IPS DF 4.7 (cell line): ENCODE measurements at regions not wholly inside any gene's neighbourhood (a gene's known extent, or its start where the extent isn't known, plus 50 kb on each side); places are given as distances from the start of the nearest gene placed in this dataset.
A peak's percentile ranks its signal among the peaks of the same experiment; 100 is the strongest.

Experiments
- DNase-seq: peaks from one replicate; pipeline ENCODE4 v3.0.0-alpha.2; 2013; ENCODE audit warnings: low spot score; ENCODE audit errors: extremely low read depth

DNA sequence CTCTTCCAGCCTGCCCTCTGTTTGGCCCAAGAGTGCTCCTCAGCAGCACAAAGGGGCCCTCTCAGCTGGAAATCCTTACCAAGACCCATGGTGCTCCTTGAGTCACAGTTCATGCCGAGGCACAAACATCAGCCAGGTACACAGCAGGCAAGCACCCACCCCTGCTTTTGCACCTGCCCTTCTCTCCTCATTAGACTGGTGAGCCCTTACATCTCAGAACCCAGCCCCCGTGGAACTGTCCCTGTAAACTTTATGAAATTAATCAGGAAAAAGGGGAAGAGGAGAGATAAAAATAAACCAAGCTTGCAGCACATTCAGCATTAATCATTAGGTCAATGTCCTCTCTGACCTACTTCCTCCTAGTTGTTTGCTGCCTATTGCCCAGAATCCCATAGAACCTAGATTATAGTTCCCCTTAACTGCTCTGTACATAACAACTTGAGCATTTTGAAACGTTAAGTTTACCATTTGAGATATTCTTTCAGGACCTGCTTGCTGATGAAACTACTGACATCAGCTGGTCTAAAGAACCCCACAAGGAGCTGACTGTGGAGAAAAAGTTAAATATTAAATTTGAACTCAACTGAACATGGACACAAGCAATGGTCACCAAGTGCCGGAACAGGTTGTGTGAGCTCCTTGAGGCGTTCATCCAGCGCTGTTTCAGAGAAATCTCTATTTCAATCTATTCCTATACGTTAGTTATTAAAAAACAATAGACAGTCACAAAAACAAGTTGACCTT lies 738.4 kb downstream of the MATN1 start:
- DNase-seq, result no peak

DNA sequence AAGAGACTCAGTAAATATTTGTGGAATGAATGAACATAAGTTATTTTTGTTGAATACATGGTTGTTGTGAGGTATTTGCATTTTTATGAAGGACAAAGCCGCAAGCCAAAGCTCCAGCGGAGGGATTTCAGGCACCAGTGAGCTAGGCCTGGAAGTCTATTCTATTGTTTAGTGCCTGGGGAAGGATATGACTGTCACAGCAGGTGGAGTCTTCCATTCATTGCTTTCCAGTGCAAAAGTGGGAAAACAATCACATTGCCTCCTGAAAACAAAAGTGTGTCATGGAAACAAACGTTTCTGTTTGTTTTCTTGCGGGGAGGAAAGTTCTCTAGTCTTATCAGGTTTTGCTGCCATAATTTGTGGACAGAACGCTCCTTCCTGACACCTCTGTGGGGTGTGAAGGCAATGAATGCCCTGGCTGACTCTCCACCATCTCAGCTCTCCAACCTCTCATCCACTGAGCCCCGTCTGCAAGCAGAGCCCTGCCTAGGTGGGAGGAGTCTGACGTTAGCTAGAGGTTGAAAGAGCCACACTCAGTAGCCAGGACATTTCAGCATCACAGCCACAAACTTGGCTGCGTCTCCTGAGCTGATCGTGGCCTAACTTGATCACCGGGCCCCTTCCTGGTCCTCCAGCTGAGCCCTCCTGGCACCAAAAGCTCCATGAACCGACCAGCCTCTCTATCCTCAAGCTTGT lies 739.1 kb downstream of the MATN1 start:
- no peak for DNase-seq

DNA sequence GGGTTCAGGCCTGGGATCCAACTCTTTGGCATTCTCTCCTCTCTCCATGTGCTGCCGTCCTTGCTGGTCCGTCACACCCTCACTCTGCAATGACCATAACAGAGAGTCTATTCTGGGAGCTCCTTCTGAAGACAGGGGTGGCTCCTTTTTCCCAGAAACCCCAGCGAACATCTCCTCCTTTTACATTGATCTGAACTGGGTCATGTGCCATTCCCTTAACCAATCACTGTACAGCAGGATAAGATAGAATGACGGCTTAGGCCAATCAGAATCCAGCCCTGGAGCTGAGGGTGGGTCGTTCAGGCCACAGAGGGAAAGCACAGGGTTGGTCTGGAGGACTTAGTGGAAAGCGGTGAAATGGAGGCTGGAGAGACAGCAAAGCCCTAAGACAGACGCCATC lies 740.1 kb downstream of the MATN1 start:
- DNase-seq, result no peak

DNA sequence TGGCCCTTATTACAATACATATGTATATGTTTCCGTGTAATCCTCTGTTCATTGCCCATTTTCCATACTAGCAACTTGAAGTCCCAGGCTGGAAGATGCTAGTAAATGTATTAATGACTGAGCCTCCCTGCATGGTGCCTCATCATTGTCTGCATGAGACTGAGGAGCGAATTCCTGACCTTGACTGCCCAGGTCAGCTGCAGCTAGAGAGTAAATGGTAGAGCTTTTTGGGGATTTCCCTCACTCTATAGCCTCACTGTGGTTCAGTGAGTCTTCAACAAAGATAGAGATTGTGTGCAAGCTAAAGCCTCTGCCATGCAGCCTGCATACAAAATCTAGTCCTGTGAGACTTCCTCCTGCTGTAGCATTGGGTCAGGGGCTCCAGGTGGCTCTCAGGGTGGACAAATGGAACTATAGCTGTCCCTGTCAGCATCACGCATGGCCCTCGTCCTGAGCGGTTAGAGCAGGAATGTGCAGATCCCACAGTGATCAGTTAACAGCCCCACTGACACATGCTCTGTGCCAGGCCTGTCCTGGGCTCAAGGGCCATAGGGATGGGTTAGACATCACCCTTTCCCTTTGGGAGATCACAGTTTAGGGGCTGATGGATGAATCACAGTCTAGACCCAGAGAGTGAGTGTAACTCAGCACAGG lies 741.7 kb downstream of the MATN1 start:
- DNase-seq, result no peak

DNA sequence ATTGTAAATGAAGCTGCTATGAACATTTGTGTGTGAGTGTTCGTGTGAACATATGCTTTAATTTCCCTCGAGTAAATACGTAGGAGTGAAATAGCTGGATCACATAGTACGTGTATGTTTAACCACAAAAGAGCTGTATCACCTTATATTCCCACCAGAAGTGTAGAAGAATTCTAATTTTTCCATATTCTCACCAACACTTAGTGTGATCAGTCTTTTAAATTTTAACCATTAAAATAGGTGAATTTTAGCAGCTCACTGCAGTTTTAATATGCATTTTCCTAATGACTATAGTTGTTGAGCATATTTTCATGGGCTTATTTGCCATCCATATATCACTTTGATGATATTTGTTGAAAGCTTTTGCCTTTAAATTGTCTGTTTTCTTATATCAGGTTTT lies 741.2 kb downstream of the PTPRU start:
- DNase-seq, result no peak

DNA sequence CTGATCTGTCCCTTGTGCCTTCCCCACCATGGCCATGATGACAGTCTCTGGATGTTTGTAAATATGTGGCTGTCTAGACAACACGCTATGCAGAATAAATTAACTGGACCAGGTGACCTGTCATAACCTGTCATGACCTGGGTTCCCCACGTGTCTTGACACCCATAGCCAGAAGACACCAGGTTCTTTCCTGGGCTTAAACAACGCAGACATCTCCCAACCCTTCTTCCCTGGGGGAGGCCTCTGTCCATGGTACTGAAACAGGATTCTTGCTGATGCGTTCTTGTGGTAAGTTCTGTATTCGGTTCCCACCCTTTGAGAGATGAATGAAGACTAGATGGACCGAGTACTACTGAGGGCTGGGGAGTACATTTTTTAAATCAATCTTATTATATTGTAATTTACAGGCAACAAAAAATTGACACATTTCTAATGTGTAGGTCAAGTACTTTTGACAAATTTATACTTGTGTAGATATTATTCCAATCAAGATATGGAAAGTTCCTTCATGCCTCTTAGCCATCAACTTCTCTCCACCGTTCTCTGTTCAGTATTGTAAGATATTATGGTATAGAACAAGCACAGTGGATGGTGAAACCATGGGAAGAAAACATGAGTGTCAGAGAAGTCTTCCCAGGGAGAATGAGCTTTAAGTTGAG lies 738.8 kb downstream of the PTPRU start:
- no peak for DNase-seq

DNA sequence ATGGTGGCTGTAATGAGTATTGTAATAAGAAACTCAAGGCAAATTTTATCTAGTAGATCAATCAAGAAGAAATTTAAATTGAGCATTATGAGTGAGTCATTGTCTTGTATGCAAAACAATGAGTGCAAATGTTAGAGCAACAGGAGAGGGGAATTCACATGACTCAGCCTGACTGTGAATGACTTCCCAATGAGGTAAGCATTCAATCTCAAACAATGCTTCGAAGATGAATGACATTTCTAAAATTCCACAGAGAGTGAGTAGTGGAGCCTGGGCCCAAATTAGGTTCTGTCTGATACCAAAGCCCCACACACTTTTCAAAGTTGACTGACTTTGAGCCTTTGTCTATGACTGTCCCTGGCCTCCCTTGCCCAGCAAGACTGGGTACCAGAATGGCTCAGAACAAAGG lies 738.0 kb downstream of the PTPRU start:
- DNase-seq, result peak; percentile 75

DNA sequence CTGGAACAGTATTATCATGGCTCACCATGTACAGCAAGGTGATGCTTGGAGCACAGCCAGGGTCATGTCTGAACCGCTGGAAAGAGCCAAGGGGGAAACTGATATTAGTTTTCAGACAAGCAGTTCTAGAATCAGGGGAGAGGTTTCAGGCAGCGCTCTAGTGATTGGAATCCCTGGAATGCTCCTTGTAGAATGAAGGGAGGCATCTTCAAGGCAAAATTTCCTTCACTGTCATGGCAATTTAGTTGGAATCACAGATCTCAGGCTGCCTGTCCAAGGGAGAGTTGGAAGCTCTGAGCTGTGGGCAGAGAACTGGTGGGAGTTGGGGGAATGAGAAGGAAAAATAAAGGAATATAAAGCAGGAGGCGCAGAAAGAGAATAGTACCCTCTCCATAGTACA lies 737.1 kb downstream of the PTPRU start:
- DNase-seq, result no peak

DNA sequence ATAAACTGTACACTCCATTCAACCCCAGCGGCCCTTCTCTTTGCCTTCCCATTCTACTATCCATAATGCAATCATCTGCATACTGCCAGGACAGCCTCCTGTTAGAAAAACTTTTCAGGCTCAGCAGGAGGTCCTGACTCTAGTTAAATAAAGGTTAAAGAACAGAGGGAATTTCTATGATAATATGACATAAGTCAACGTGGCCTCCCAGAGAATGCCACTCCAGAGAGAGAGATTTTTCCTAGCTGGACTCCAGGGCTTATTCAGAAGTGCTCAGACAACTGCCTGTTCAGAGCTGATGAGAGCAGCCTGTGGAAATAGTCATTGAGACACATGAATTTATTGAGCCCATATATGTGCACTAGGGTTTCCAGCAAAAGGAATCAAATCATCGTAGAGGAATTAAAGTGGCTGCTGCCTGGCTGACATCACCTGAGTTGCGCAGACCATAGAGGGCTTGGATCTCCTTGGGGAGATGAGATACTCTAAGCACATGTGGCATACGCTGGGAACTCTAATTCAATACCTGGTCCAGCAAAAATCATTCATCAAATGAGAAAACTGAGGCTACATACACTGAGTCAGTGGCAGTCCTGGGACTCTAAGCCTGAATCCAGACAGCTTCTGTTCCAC lies 736.2 kb downstream of the PTPRU start:
- no peak for DNase-seq

DNA sequence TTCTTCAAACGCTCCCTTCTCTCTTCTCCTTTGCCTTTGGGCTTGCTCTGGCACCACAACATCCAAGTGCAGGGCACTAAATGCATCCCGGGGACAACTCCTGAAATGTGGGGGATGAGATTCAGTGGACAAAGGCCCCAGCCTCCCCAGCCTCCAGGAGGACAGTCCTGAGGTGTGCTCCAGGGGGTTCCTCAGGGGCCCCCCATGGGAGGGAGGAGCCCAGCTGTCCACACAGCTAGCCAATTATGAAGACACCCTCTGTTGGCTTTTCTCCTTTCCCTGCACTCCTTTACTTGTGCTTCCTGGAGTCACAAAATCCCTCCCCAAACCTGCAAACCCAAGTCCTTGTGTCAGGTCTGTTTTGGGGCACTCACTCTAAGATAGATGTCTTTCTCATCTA lies 735.4 kb downstream of the PTPRU start:
- DNase-seq, result no peak

DNA sequence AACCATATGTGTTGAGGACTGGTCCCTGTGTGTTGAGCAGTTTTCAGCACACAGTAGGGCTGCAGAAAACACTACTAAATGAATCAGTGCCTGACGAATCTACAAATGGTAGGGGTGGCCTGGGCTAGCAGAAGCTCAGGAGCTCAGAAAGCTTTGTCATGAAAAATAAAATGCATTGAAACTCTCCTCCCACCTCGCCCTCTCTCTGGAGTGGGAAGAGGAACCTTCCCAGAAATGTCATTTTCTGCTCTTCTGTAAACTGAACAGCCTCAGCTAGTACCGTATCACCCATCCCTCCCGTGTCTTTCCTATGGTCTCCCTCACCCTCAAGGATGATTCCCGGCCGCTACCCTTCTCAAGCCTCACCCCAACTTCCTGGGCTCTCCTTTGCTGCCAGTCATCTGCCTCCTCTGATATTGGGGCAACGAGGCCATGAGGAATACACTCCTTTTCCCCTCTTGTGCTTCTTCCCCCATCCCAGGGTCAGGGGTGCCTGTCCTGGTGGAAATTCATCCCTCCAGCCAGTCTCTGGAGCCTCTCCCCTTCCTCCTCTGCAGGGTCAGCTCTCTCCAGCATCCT lies 734.5 kb downstream of the PTPRU start:
- no peak for DNase-seq

DNA sequence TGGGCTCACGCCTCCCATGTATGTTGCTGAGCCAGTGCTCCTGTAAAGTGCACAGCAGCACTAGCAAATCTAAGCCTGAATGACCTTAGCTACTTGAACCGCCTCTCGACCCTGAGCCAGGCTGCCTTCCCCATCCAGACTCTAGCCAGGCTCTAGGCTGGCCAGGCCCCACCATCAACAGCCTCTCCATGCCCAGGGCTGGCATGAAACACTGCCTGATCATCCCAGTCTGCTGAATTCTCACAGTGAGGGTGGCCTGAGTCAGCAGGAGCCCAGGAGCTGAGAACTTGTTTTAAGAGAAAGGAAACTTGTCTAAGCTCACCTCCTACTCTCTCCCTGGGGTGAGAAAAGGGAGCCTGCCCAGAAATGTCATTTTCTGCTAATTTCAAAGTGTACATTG lies 733.3 kb downstream of the PTPRU start:
- DNase-seq, result no peak

DNA sequence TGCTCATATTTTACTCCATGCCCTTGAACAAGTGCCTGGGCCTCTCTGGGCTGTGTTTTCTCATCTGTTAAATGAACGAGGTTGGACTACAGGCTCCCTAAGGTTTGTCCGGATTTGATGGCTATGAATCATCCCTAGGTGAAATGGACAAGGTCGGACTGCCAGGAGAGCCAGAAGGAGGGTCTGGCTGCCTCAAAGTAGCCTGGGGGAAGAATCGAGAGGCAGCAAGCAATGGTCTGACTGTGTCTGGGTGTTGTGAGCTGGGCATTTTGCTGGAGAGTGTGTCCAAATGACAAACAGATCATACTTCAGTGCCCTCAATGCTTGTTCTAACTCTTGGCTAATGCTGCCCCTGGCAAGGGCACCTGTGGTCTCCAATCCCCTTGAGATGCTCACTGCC lies 730.9 kb downstream of the PTPRU start:
- DNase-seq, result no peak

DNA sequence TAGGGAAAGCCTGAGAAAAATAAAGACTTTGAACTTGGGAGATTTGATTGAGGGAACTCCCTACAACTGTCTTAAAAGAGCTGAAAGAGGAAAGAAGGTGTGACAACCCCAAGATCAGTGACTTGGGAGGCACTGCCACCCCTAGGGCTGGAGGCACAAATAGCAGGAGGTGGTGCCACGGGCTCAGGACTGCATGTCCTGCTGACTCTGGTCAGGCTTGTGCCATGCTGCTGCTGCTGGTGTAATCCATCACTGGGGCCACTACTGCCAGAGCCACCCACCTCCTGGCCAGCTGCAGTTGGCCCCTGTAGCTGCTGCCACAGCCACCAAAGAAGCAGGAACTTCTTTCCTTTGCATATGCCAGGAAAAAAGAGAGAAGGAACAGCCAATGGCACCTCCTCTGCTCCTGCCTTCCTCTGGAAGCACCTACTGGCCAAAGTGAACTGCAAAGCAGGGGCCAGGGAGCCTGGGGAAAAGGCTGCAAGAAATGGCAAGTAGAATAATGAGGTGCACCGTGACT lies 730.3 kb downstream of the PTPRU start:
- DNase-seq, result no peak

DNA sequence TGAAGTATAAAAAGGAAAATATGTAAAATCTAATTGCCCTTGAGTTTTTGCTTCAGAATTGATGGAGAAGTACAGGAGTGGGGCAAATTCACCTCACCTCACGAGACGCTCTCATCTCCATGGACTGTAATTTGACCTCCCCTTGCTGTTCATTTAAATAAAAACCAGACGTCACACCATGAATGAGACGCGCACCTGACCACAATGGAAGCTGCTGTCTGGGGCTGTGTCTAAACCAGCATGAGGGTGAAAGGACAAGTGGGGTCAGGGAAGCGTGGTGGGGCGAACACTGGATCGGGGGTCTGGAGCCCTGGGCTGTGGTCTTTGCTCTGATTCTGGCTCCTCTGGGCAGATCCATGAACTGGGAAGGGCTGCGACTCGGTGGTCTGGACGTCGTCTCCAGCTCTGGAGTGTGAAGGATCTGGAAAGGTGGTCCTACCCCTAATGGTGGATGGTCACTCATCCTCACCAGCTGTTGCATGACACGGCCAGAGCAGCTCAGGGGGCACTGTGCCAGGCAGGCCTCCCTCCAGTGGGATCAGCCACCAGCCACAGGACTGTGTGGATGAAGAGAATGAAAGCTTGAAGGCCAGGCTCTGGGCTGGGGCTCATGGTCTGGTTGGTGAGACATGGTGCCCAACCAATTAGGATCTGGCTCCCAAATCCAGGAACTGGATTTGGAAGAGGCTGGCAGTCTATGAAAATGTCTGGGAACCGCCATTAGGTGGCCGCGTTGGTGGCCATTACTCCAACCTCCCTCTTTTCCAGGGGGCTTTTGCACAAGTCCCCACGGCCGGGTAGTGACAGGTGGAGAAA lies 728.6 kb downstream of the PTPRU start:
- DNase-seq, result no peak

DNA sequence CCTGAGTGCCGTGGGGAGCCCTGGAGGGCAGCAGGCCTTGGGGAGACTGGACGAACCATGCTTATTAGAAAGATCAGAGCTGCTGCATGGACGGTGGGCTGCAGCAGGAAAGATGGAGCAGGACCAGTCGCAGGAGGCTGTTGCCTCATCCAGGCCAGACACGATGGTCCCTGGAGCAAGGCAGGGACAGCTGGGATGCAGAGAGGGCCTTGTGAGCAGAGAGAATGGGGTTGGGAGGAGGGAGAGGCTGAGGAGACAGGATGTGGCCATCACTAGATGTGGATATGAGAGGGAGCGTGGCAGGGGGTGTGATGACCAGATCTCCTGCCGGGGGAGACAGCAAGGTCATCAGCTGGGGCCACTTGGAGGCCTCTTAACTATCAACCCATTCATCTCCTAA lies 727.6 kb downstream of the PTPRU start:
- no peak for DNase-seq

DNA sequence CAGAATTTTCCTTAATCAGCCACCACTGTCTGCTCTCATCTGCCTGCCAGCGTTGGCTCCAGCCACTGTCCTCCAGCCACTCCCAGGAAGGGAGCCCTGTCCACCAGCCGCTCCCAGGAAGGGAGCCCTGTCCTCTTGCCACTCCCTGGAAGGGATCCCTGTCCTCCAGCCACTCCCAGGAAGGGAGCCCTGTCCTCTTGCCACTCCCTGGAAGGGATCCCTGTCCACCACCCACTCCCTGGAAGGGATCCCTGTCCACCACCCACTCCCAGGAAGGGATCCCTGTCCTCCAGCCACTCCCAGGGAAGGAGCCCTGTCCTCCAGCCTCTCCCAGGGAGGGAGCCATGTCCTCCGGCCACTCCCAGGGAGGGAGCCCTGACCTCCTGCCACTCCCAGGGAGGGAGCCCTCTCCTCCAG lies 726.5 kb downstream of the PTPRU start:
- no peak for DNase-seq

DNA sequence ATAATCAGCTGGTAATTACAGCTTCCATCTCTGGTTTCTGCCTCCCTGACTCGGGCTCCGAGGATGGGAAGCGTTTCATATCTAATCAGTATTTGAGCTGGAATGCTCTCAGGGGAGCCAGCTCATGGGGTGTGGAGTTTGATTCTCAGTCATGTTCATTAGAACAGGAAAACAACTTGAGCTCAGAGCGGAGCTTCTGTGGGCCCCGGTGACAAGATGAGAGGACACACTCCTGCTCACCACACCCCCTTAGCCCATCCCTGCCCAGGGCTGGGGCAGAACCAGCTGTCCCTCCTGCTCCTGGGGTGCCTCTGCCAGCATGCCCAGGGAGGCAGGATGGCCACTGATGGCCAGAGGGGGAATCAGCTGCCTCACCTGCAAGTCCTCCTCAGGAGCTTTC lies 726.0 kb downstream of the PTPRU start:
- no peak for DNase-seq

DNA sequence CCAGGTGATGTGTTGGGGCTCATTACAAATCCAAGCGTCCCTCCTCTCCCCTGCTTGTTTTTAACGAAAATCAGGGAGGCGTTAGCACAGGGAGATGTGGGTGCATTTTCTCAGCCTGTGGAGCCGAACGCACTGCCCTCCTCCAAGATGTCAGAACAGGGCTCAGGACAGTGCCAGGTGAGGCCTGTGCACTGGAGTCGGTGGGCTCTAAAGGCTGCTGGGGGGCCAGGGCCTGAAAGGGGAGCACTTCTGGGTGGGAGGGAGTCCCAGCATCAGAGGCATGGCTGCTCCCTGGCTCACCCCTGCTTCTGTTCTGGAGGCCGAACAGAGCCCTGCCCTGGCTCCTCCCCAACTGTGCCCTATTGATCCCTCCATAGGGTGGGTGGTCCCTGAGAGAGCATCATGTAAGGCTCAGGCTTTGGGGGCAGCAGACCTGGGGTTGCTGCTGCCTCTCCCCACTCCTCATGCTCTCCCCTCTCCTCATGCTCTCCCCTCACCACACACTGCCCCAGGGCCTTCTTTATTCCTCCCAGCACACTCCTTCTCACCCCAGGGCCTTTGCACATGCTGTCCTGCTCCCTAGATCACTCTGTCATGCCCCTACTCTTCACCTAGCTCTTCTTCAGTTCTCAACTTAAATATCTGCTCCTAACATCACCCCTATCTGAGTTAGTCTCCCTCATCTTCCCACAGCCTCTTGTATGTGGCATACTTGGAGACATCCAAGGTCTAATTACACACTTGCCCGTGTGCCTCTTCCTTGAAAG lies 725.2 kb downstream of the PTPRU start:
- no peak for DNase-seq
